ENCODE measurements at regions not wholly inside any gene's neighbourhood (a gene's known extent, or its start where the extent isn't known, plus 50 kb on each side); places are given as distances from the start of the nearest gene placed in this dataset.

DNA sequence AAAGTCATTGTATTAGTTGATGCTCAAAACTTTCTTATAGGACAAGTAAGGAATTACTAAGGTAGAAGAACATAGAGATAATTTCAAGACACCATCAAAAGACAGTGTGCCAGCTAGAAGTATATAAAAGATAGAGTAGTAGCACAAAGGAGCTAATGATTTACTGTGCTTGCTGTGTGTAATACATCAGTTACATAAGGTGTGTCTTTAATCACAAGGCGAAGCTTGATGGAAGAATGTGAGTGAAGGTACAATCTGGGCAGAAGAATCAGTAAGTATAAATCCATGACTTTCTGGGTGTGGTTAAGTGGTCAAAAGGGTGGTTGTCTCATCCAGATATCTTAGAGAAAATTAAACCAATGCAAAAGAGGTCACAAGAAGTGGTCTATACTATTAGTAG lies 95.1 kb upstream of the BOD1L1 start:
- TF ChIP-seq, protein P1, sequence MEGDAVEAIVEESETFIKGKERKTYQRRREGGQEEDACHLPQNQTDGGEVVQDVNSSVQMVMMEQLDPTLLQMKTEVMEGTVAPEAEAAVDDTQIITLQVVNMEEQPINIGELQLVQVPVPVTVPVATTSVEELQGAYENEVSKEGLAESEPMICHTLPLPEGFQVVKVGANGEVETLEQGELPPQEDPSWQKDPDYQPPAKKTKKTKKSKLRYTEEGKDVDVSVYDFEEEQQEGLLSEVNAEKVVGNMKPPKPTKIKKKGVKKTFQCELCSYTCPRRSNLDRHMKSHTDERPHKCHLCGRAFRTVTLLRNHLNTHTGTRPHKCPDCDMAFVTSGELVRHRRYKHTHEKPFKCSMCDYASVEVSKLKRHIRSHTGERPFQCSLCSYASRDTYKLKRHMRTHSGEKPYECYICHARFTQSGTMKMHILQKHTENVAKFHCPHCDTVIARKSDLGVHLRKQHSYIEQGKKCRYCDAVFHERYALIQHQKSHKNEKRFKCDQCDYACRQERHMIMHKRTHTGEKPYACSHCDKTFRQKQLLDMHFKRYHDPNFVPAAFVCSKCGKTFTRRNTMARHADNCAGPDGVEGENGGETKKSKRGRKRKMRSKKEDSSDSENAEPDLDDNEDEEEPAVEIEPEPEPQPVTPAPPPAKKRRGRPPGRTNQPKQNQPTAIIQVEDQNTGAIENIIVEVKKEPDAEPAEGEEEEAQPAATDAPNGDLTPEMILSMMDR (optimal IDR thresholded peaks at IDR 0.05 in 1 of 3, IDR thresholded peaks at IDR 0.05 in 1 of 3, conservative IDR thresholded peaks at IDR 0.05 in 1 of 3; ENCODE audit: extremely low read depth in 1 of 3, insufficient read depth in 2 of 3, low read length in 3 of 3) = no peak
- TF ChIP-seq EZH2 (IDR thresholded peaks at IDR 0.05; ENCODE audit: low read length) = no peak
